Upper lobe of right lung (tissue), 1 donor: ENCODE measurements at regions not wholly inside any gene's neighbourhood (a gene's known extent, or its start where the extent isn't known, plus 50 kb on each side); places are given as distances from the start of the nearest gene placed in this dataset. TPM values are rescaled to one million over a fixed set of nuclear protein-coding genes. Genes with fewer than 3 reads are reported as not detected.

Experiments
- ATAC-seq: fragments of 200-7000 bp; cut with Tn5 transposase; one replicate; pipeline ENCODE4 v1.9.1; 2020; ENCODE audit warnings: mild to moderate bottlenecking, moderate library complexity
- DNase-seq: peaks from one replicate; pipeline ENCODE4 v3.0.0-alpha.2; 2020
- H3K27ac ChIP-seq: fragments of 200-600 bp; one replicate; pipeline ENCODE4 v1.8.0; 2022
- H3K27me3 ChIP-seq: fragments of 200-600 bp; one replicate; pipeline ENCODE4 v1.8.0; 2022; ENCODE audit warnings: mild to moderate bottlenecking
- H3K36me3 ChIP-seq: fragments of 200-600 bp; one replicate; pipeline ENCODE4 v1.8.0; 2022
- H3K4me1 ChIP-seq: fragments of 200-600 bp; one replicate; pipeline ENCODE4 v1.8.0; 2022
- H3K4me3 ChIP-seq: fragments of 200-600 bp; one replicate; pipeline ENCODE4 v1.8.0; 2022; ENCODE audit warnings: mild to moderate bottlenecking
- H3K9me3 ChIP-seq: fragments of 200-600 bp; one replicate; pipeline ENCODE4 v1.8.0; 2022
- intact Hi-C: fragments of 100-400 bp; cut with DNase I; formaldehyde crosslinking; loops from one replicate; pipeline ENCODE4 v1.11.0; 2022
- microRNA-seq: library from miRNA; unstranded; fragments of <30 nt; microRNA quantifications from one replicate; pipeline ENCODE4 v1.2.0, GENCODE V29; 2020; ENCODE audit warnings: borderline microRNAs expressed
- TF ChIP-seq, protein P1 (sequence below): fragments of 200-600 bp; IDR thresholded peaks from one replicate; pipeline ENCODE4 v1.8.0; 2022; ENCODE audit warnings: antibody characterized with exemption
- donor health status: DM: no; HTN: yes; CAD: no; lungs with severe emphysema.

- ATAC-seq (no peak), DNase-seq (no peak)
- Histone ChIP-seq H3K27ac (no peak overlapping the region), H3K9me3 (no peaks in the 10 kb centered on the region), H3K4me3 (no peak overlapping the region), H3K27me3 (no peaks in the 10 kb centered on the region), H3K4me1 (no peaks in the 10 kb centered on the region), H3K36me3 (no peaks in the 10 kb centered on the region)
- TF ChIP-seq, protein P1, sequence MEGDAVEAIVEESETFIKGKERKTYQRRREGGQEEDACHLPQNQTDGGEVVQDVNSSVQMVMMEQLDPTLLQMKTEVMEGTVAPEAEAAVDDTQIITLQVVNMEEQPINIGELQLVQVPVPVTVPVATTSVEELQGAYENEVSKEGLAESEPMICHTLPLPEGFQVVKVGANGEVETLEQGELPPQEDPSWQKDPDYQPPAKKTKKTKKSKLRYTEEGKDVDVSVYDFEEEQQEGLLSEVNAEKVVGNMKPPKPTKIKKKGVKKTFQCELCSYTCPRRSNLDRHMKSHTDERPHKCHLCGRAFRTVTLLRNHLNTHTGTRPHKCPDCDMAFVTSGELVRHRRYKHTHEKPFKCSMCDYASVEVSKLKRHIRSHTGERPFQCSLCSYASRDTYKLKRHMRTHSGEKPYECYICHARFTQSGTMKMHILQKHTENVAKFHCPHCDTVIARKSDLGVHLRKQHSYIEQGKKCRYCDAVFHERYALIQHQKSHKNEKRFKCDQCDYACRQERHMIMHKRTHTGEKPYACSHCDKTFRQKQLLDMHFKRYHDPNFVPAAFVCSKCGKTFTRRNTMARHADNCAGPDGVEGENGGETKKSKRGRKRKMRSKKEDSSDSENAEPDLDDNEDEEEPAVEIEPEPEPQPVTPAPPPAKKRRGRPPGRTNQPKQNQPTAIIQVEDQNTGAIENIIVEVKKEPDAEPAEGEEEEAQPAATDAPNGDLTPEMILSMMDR = no peak
- intact Hi-C loops = no loop called here
Observed at GRCh38 chr15:36517758-36518157, 61.7 kb upstream of the CDIN1 start.

DNA sequence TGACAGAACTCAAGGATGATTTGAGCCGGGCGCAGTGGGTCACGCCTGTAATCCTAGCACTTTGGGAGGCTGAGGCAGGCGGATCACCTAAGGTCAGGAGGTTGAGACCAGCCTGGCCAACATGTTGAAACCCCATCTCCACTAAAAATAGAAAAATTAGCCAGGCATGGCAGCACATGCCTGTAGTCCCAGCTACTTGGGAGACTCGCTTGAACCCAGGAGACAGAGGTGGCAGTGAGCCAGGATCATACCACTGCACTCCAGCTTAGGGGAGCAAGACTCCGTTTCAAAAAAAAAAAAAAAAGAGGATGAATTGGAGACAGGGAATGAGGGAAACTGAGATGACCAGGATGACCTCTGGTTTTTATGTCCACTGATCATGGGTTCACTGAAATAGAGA is 60.4 kb upstream of the CDIN1 start:
- Histone ChIP-seq H3K27me3 (no peaks in the 10 kb centered on the region), H3K4me1 (no peaks in the 10 kb centered on the region), H3K36me3 (no peaks in the 10 kb centered on the region), H3K27ac (no peak overlapping the region), H3K4me3 (no peak overlapping the region), H3K9me3 (no peaks in the 10 kb centered on the region)
- ATAC-seq (no peak), DNase-seq (no peak)
- TF ChIP-seq, protein P1 = no peak
- intact Hi-C loops = no loop called here

DNA sequence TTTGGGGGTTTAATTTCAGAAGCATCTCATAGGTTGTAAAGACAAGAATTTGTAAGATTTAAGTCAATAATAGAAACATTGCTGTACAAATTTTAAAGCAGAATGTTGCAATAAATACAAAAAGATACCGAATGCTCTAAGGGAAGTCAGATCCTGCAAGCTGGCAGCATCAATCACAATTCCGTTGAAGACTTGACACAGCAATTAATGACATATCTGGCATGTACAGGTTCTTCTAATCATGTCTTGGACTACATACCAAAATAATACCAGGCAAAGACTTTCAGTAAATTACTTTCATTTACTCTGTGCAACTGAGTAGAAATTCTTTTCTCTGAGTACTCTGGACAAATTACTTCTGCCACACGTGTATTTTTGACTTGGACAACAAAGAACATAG is 54.0 kb upstream of the CDIN1 start:
- intact Hi-C loops = no loop called here

GRCh38 chr15:36527235-36528162 is 51.9 kb upstream of the CDIN1 start:
- DNase-seq (no peak), ATAC-seq (no peak)
- intact Hi-C loops = no loop called here
- Histone ChIP-seq H3K9me3 (no peaks in the 10 kb centered on the region), H3K27ac (no peak overlapping the region), H3K36me3 (no peaks in the 10 kb centered on the region), H3K27me3 (no peaks in the 10 kb centered on the region), H3K4me3 (no peak overlapping the region), H3K4me1 (no peaks in the 10 kb centered on the region)
- TF ChIP-seq, protein P1 = no peak

More for the DNA sequence above, 54.0 kb upstream of the CDIN1 start:
- ATAC-seq = no peak
- H3K36me3 ChIP-seq = no peaks in the 10 kb centered on the region
- TF ChIP-seq, protein P1 = no peak
- no peak overlapping the region for H3K4me3 ChIP-seq
- no peaks in the 10 kb centered on the region for H3K4me1 ChIP-seq
- H3K27ac ChIP-seq = no peak overlapping the region
- H3K27me3 ChIP-seq = no peaks in the 10 kb centered on the region
- no peak for DNase-seq
- no peaks in the 10 kb centered on the region for H3K9me3 ChIP-seq

GRCh38 chr15:36529296-36530011 is 50.0 kb upstream of the CDIN1 start:
- intact Hi-C loops = no loop called here
- H3K9me3 ChIP-seq = no peaks in the 10 kb centered on the region
- ATAC-seq = no peak

More at GRCh38 chr15:36529296-36530011, 50.0 kb upstream of the CDIN1 start:
- Histone ChIP-seq H3K27ac (no peak overlapping the region), H3K36me3 (no peaks in the 10 kb centered on the region), H3K4me1 (no peaks in the 10 kb centered on the region), H3K27me3 (no peaks in the 10 kb centered on the region), H3K4me3 (no peak overlapping the region)
- no peak for DNase-seq
- TF ChIP-seq, protein P1 = no peak

Small RNA genes in the stretch of these regions (microRNA-seq; reads per million reads assigned to microRNA genes)
- not detected for gene MIR4510
